ENCODE measurements at regions not wholly inside any gene's neighbourhood (a gene's known extent, or its start where the extent isn't known, plus 50 kb on each side); places are given as distances from the start of the nearest gene placed in this dataset.
"Not testable (repeated sequence)": the region's sequence is repeated elsewhere in the genome, so short reads cannot be mapped to it uniquely, and the experiment has no call there.

GRCh38 chr1:80533775-80534334, 1266.9 kb upstream of the ADGRL2 start:
- Histone ChIP-seq H3K9me3 (no peaks in the 10 kb centered on the region), H3K36me3 (no peaks in the 10 kb centered on the region), H3K4me3 (ENCODE audit: low read depth in 1 of 2, low read length in 1 of 2) (no peak overlapping the region), H3K27me3 (no peaks in the 10 kb centered on the region), H3K4me1 (ENCODE audit: control insufficient read depth in 1 of 2, insufficient read depth in 1 of 2, low read depth in 1 of 2, low read length in 1 of 2) (no peaks in the 10 kb centered on the region), H3K27ac (no peak overlapping the region)
- no peak for TF ChIP-seq CTCF (IDR thresholded peaks at IDR 0.05)

GRCh38 chr1:80533093-80533492, 1267.6 kb upstream of the ADGRL2 start:
- no peaks in the 10 kb centered on the region for H3K4me1 ChIP-seq (ENCODE audit: control insufficient read depth in 1 of 2, insufficient read depth in 1 of 2, low read depth in 1 of 2, low read length in 1 of 2)
- H3K27ac ChIP-seq = no peak overlapping the region
- no peaks in the 10 kb centered on the region for H3K9me3 ChIP-seq
- TF ChIP-seq CTCF (IDR thresholded peaks at IDR 0.05) = no peak
- no peak overlapping the region for H3K4me3 ChIP-seq (ENCODE audit: low read depth in 1 of 2, low read length in 1 of 2)
- no peaks in the 10 kb centered on the region for H3K36me3 ChIP-seq
- H3K27me3 ChIP-seq = no peaks in the 10 kb centered on the region

GRCh38 chr1:80531182-80531581, 1269.6 kb upstream of the ADGRL2 start:
- Histone ChIP-seq H3K36me3 (no peaks in the 10 kb centered on the region), H3K4me1 (ENCODE audit: control insufficient read depth in 1 of 2, insufficient read depth in 1 of 2, low read depth in 1 of 2, low read length in 1 of 2) (no peaks in the 10 kb centered on the region), H3K27me3 (no peaks in the 10 kb centered on the region), H3K4me3 (ENCODE audit: low read depth in 1 of 2, low read length in 1 of 2) (no peak overlapping the region), H3K27ac (no peak overlapping the region), H3K9me3 (no peaks in the 10 kb centered on the region)
- no peak for TF ChIP-seq CTCF (IDR thresholded peaks at IDR 0.05)

GRCh38 chr1:80529546-80529945, 1271.2 kb upstream of the ADGRL2 start:
- no peaks in the 10 kb centered on the region for H3K9me3 ChIP-seq
- no peaks in the 10 kb centered on the region for H3K4me1 ChIP-seq (ENCODE audit: control insufficient read depth in 1 of 2, insufficient read depth in 1 of 2, low read depth in 1 of 2, low read length in 1 of 2)
- H3K27ac ChIP-seq = no peak overlapping the region
- H3K27me3 ChIP-seq = no peaks in the 10 kb centered on the region
- no peak overlapping the region for H3K4me3 ChIP-seq (ENCODE audit: low read depth in 1 of 2, low read length in 1 of 2)
- no peak for TF ChIP-seq CTCF (IDR thresholded peaks at IDR 0.05)
- H3K36me3 ChIP-seq = no peaks in the 10 kb centered on the region

GRCh38 chr1:80523861-80524260, 1276.9 kb upstream of the ADGRL2 start:
- no peaks in the 10 kb centered on the region for H3K36me3 ChIP-seq
- H3K9me3 ChIP-seq = no peaks in the 10 kb centered on the region
- no peaks in the 10 kb centered on the region for H3K4me1 ChIP-seq (ENCODE audit: control insufficient read depth in 1 of 2, insufficient read depth in 1 of 2, low read depth in 1 of 2, low read length in 1 of 2)
- TF ChIP-seq CTCF (IDR thresholded peaks at IDR 0.05) = no peak
- H3K4me3 ChIP-seq (ENCODE audit: low read depth in 1 of 2, low read length in 1 of 2) = no peak overlapping the region
- no peaks in the 10 kb centered on the region for H3K27me3 ChIP-seq
- H3K27ac ChIP-seq = no peak overlapping the region

GRCh38 chr1:80523071-80523470, 1277.7 kb upstream of the ADGRL2 start:
- not testable (repeated sequence) for H3K4me1 ChIP-seq (ENCODE audit: control insufficient read depth in 1 of 2, insufficient read depth in 1 of 2, low read depth in 1 of 2, low read length in 1 of 2); H3K27ac ChIP-seq; H3K36me3 ChIP-seq; H3K4me3 ChIP-seq (ENCODE audit: low read depth in 1 of 2, low read length in 1 of 2); H3K27me3 ChIP-seq; H3K9me3 ChIP-seq

Measured in neutrophil (primary cell).